ENCODE measurements at regions not wholly inside any gene's neighbourhood (a gene's known extent, or its start where the extent isn't known, plus 50 kb on each side); places are given as distances from the start of the nearest gene placed in this dataset.

DNA sequence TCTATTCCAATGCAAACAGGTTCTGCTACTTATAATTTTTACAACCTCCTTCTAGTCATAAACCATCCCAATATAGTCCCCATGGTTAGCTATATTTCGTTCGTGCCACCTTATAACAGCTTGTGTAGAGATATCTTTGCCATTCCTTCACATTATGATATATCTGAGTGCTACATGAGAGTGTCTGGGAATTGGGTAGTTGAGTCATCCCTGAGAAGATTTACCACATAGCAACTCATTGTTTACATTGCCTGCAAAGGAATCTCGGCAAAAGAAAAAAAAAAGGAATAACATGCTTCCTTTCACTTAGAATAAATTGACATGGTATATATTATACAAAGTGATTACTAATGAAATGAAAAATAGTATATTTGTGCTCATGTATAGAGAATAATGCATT, 86.0 kb upstream of the VGLL3 start:
- H3K9me3 ChIP-seq (ENCODE audit: control insufficient read depth in 2 of 2, low read length in 2 of 2): no peaks in the 10 kb centered on the region
- H3K4me1 ChIP-seq (ENCODE audit: control insufficient read depth, insufficient read depth, low read length): no peaks in the 10 kb centered on the region
- no peaks in the 10 kb centered on the region for H3K36me3 ChIP-seq (ENCODE audit: control insufficient read depth in 2 of 2, insufficient read depth in 2 of 2, low read length in 2 of 2)
- H3K4me3 ChIP-seq (ENCODE audit: low read length in 2 of 2): no peak overlapping the region
- no peak overlapping the region for H3K9ac ChIP-seq (ENCODE audit: low read length in 2 of 2)
- no peaks in the 10 kb centered on the region for H3K27me3 ChIP-seq (ENCODE audit: control insufficient read depth in 1 of 2, insufficient read depth in 2 of 2, low read length in 2 of 2)
- H3K27ac ChIP-seq (ENCODE audit: low read length): no peak overlapping the region

DNA sequence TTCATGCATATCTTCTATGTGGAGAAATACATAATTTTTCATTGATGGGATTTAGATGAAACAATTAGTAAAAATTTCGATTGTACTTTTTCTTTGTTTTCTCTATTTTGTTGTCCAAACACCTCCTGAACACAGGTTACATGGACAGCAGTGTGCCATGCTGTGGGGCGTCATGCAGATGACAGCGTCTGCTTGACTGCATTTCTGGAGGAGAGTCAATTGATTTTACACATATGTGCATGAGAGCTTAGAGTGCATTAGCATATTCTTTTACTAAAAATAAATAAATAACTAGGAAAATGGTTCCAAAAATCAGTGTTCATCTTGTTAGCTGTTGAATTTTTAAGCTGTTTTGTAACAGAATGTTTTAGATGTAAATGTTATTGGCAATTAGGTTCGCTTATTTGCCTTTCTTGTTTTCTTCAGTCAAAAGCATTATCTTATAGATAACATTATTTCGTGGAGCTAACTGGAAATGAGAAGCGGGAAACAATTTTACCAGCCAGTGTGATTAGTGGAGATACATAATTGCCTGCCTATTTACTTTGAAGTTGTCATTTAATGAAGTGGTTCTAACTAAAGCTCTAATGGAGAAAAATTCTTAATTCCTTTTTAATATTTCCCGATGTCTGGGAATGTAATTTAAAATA, 82.7 kb upstream of the VGLL3 start:
- no peaks in the 10 kb centered on the region for H3K27me3 ChIP-seq (ENCODE audit: control insufficient read depth in 1 of 2, insufficient read depth in 2 of 2, low read length in 2 of 2)
- no peaks in the 10 kb centered on the region for H3K4me1 ChIP-seq (ENCODE audit: control insufficient read depth, insufficient read depth, low read length)
- no peaks in the 10 kb centered on the region for H3K9me3 ChIP-seq (ENCODE audit: control insufficient read depth in 2 of 2, low read length in 2 of 2)
- H3K36me3 ChIP-seq (ENCODE audit: control insufficient read depth in 2 of 2, insufficient read depth in 2 of 2, low read length in 2 of 2): no peaks in the 10 kb centered on the region
- no peak overlapping the region for H3K4me3 ChIP-seq (ENCODE audit: low read length in 2 of 2)
- H3K9ac ChIP-seq (ENCODE audit: low read length in 2 of 2): no peak overlapping the region
- H3K27ac ChIP-seq (ENCODE audit: low read length): no peak overlapping the region

DNA sequence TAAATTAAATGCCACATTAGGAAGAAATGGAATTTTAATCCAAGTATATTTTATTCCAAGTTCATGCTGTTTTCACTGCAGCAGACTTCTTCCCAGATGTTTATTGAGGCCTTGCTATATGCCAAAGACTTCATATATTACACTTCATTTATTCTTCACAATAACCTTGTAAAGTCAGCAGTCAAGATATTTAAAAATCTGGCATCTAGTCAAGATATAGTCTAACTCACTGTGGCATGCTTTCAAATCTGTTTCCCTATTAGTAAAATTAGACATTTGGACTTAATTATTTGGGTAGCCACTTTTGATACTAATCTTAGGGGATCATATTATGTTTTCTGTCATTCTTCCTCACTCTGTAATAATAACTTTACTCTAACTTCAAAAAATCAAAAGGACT, 81.5 kb upstream of the VGLL3 start:
- no peaks in the 10 kb centered on the region for H3K27me3 ChIP-seq (ENCODE audit: control insufficient read depth in 1 of 2, insufficient read depth in 2 of 2, low read length in 2 of 2)
- no peak overlapping the region for H3K4me3 ChIP-seq (ENCODE audit: low read length in 2 of 2)
- H3K9me3 ChIP-seq (ENCODE audit: control insufficient read depth in 2 of 2, low read length in 2 of 2): no peaks in the 10 kb centered on the region
- H3K9ac ChIP-seq (ENCODE audit: low read length in 2 of 2): no peak overlapping the region
- no peaks in the 10 kb centered on the region for H3K4me1 ChIP-seq (ENCODE audit: control insufficient read depth, insufficient read depth, low read length)
- no peak overlapping the region for H3K27ac ChIP-seq (ENCODE audit: low read length)
- no peaks in the 10 kb centered on the region for H3K36me3 ChIP-seq (ENCODE audit: control insufficient read depth in 2 of 2, insufficient read depth in 2 of 2, low read length in 2 of 2)

DNA sequence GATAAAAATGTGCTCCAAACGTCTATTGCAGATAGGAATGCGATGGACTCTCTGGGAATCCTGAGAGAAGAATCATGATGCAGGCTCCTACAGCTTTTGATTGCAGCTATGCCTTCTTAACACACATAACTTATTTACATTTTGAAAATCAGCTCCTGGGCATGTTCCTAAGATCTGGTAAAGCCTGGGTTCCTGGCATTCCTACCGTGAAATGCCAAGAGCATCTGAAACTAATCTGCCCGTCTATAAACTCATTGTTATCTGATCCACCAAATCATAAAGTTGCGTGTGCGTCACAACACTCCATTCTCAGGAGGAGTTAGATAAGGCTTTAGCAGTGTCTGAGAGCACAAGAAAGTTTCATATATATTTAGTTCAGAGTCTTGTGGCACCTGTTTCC, 79.0 kb upstream of the VGLL3 start:
- H3K4me1 ChIP-seq (ENCODE audit: control insufficient read depth, insufficient read depth, low read length): no peaks in the 10 kb centered on the region
- H3K36me3 ChIP-seq (ENCODE audit: control insufficient read depth in 2 of 2, insufficient read depth in 2 of 2, low read length in 2 of 2): no peaks in the 10 kb centered on the region
- H3K27me3 ChIP-seq (ENCODE audit: control insufficient read depth in 1 of 2, insufficient read depth in 2 of 2, low read length in 2 of 2): no peaks in the 10 kb centered on the region
- H3K9me3 ChIP-seq (ENCODE audit: control insufficient read depth in 2 of 2, low read length in 2 of 2): no peaks in the 10 kb centered on the region
- H3K9ac ChIP-seq (ENCODE audit: low read length in 2 of 2): no peak overlapping the region
- H3K27ac ChIP-seq (ENCODE audit: low read length): no peak overlapping the region
- no peak overlapping the region for H3K4me3 ChIP-seq (ENCODE audit: low read length in 2 of 2)

DNA sequence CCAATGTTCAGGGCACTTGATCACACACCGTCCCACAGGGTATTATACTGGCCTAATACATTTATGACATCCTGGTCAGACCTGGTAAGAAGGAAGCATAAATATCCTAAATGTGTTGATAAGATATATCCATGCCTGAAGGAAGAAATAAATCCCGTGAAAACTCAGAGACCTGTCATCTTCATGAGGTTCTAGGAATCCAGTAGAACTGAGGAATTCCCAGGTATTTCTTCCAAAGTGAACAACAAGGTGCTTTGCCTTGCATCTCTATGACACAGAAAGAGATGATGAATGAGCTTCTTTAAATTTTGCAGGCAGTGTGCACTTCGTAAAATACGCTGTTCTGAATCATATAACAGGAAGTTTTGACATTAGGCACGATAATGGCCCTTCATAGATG, 78.1 kb upstream of the VGLL3 start:
- no peaks in the 10 kb centered on the region for H3K4me1 ChIP-seq (ENCODE audit: control insufficient read depth, insufficient read depth, low read length)
- no peaks in the 10 kb centered on the region for H3K36me3 ChIP-seq (ENCODE audit: control insufficient read depth in 2 of 2, insufficient read depth in 2 of 2, low read length in 2 of 2)
- H3K9ac ChIP-seq (ENCODE audit: low read length in 2 of 2): no peak overlapping the region
- H3K27me3 ChIP-seq (ENCODE audit: control insufficient read depth in 1 of 2, insufficient read depth in 2 of 2, low read length in 2 of 2): no peaks in the 10 kb centered on the region
- H3K27ac ChIP-seq (ENCODE audit: low read length): no peak overlapping the region
- H3K4me3 ChIP-seq (ENCODE audit: low read length in 2 of 2): no peak overlapping the region
- H3K9me3 ChIP-seq (ENCODE audit: control insufficient read depth in 2 of 2, low read length in 2 of 2): no peaks in the 10 kb centered on the region

DNA sequence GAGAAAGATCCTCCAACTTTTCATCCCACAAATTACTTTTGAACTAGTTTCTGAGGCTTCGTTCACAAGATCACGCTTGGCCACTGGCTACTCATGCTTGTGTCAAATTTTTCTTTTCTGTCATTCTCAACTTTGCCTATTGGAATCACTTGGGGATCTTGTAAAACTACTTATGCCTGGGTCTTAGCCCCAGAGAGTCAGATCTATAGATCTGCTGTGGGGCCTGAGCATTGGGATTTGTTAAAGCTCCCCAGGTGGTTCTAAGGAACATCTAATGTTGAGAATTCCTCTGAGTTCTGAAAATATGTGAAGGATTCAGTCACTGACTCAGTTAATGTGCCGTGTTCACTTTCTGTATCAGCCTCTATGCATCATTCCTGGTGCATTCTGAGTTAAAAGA, 71.7 kb upstream of the VGLL3 start:
- no peaks in the 10 kb centered on the region for H3K4me1 ChIP-seq (ENCODE audit: control insufficient read depth, insufficient read depth, low read length)
- no peak overlapping the region for H3K9ac ChIP-seq (ENCODE audit: low read length in 2 of 2)
- H3K9me3 ChIP-seq (ENCODE audit: control insufficient read depth in 2 of 2, low read length in 2 of 2): no peaks in the 10 kb centered on the region
- H3K36me3 ChIP-seq (ENCODE audit: control insufficient read depth in 2 of 2, insufficient read depth in 2 of 2, low read length in 2 of 2): no peaks in the 10 kb centered on the region
- no peaks in the 10 kb centered on the region for H3K27me3 ChIP-seq (ENCODE audit: control insufficient read depth in 1 of 2, insufficient read depth in 2 of 2, low read length in 2 of 2)
- H3K27ac ChIP-seq (ENCODE audit: low read length): no peak overlapping the region
- no peak overlapping the region for H3K4me3 ChIP-seq (ENCODE audit: low read length in 2 of 2)

DNA sequence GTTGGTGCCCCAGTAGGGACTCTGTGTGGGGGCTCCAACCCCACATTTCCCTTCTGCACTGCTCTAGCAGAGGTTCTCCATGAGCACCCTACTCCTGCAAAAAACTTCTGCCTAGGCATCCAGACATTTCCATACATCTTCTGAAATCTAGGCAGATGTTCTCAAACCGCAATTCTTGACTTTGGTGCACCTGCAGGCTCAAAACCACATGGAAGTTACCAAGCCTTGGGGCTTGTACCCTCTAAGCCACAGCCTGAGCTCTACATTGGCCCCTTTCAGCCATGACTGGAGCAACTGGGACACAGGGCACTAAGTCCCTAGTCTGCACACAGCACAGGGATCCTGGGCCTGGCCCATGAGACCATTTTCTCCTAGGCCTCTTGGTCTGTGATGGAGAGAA, 66.5 kb upstream of the VGLL3 start:
- no peak overlapping the region for H3K4me3 ChIP-seq (ENCODE audit: low read length in 2 of 2)
- no peak overlapping the region for H3K27ac ChIP-seq (ENCODE audit: low read length)
- H3K4me1 ChIP-seq (ENCODE audit: control insufficient read depth, insufficient read depth, low read length): no peaks in the 10 kb centered on the region
- H3K36me3 ChIP-seq (ENCODE audit: control insufficient read depth in 2 of 2, insufficient read depth in 2 of 2, low read length in 2 of 2): no peaks in the 10 kb centered on the region
- no peaks in the 10 kb centered on the region for H3K27me3 ChIP-seq (ENCODE audit: control insufficient read depth in 1 of 2, insufficient read depth in 2 of 2, low read length in 2 of 2)
- H3K9ac ChIP-seq (ENCODE audit: low read length in 2 of 2): no peak overlapping the region
- H3K9me3 ChIP-seq (ENCODE audit: control insufficient read depth in 2 of 2, low read length in 2 of 2): no peaks in the 10 kb centered on the region

DNA sequence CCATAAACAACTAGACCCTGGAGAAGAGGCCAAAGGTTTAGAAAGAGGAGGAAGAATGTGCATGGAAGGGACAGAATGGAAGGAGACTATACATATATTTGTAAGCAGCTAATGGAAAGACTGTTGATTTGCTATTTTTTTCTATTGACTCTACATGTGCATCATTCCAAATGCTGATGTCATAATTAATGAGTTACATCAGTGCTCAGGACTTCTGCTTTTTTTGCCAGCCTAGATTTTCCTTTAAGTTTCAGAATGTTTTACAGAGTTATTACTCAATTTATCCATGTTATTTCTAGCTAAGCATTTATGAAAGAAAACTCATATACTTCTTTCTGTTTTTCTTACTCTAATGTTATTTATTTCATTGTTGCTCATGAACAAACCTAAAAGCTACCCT, 62.6 kb upstream of the VGLL3 start:
- no peaks in the 10 kb centered on the region for H3K9me3 ChIP-seq (ENCODE audit: control insufficient read depth in 2 of 2, low read length in 2 of 2)

DNA sequence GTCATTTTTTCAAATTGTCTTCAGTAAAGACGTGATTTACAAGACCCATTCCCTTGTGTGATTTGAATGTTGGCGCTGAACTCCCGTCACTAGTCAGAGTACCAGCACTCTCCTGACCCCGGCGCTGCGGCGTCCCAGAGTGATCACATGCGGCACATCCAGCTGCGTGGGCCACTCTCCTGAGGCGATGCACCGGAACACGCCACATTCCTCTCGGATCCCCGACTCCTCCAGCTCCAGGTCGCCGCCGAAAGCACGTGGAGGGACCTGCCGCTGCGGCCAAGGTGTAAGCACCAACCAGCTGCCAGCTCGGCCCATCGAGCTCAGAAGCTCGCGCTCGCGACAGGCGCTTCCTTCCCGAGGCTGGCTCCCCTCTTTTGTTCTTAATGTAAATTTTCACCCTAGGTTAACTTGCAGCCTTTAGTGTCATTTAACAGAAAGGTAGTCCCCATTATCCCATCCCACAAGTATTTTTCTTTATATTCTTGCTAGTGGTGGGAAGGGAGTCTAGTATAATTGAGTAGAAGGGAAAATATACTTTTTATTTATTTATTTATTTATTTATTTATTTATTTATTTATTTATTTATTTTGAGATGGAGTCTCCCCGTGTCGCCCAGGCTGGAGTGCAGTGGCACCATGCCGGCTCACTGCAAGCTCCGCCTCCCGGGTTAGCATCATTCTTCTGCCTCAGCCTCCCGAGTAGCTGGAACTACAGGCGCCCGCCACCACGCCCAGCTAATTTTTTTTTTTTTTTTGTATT, 61.7 kb upstream of the VGLL3 start:
- H3K27ac ChIP-seq (ENCODE audit: low read length): no peak overlapping the region
- H3K9me3 ChIP-seq (ENCODE audit: control insufficient read depth in 2 of 2, low read length in 2 of 2): no peaks in the 10 kb centered on the region
- no peaks in the 10 kb centered on the region for H3K27me3 ChIP-seq (ENCODE audit: control insufficient read depth in 1 of 2, insufficient read depth in 2 of 2, low read length in 2 of 2)
- H3K4me1 ChIP-seq (ENCODE audit: control insufficient read depth, insufficient read depth, low read length): no peaks in the 10 kb centered on the region
- H3K9ac ChIP-seq (ENCODE audit: low read length in 2 of 2): no peak overlapping the region
- no peaks in the 10 kb centered on the region for H3K36me3 ChIP-seq (ENCODE audit: control insufficient read depth in 2 of 2, insufficient read depth in 2 of 2, low read length in 2 of 2)
- no peak overlapping the region for H3K4me3 ChIP-seq (ENCODE audit: low read length in 2 of 2)

More for the DNA sequence above, 62.6 kb upstream of the VGLL3 start:
- no peak overlapping the region for H3K9ac ChIP-seq (ENCODE audit: low read length in 2 of 2)
- H3K4me1 ChIP-seq (ENCODE audit: control insufficient read depth, insufficient read depth, low read length): no peaks in the 10 kb centered on the region
- H3K4me3 ChIP-seq (ENCODE audit: low read length in 2 of 2): no peak overlapping the region
- no peaks in the 10 kb centered on the region for H3K27me3 ChIP-seq (ENCODE audit: control insufficient read depth in 1 of 2, insufficient read depth in 2 of 2, low read length in 2 of 2)
- no peak overlapping the region for H3K27ac ChIP-seq (ENCODE audit: low read length)
- H3K36me3 ChIP-seq (ENCODE audit: control insufficient read depth in 2 of 2, insufficient read depth in 2 of 2, low read length in 2 of 2): no peaks in the 10 kb centered on the region

DNA sequence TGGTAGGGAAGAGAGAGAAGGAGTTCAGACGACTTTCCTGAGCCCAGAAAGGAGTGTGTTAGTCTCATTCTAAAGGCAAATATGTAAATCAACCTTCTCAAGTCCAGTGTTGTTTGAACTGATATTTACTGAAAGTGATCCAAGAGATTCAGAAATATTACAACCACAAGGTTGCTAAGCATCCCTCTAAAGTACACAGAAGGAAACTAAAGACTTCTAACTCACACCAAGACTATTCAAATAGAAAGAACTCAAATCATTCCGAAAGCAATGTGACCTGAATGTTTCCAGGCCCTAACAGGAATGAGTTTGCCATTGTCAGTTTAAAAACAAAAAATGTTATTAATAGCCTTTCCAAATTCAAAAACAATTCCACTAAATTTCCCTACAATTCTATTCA, 56.9 kb upstream of the VGLL3 start:
- Histone ChIP-seq H3K36me3 (ENCODE audit: control insufficient read depth in 2 of 2, insufficient read depth in 2 of 2, low read length in 2 of 2) (no peaks in the 10 kb centered on the region), H3K27me3 (ENCODE audit: control insufficient read depth in 1 of 2, insufficient read depth in 2 of 2, low read length in 2 of 2) (no peaks in the 10 kb centered on the region), H3K9me3 (ENCODE audit: control insufficient read depth in 2 of 2, low read length in 2 of 2) (no peaks in the 10 kb centered on the region), H3K9ac (ENCODE audit: low read length in 2 of 2) (no peak overlapping the region), H3K27ac (ENCODE audit: low read length) (no peak overlapping the region), H3K4me3 (ENCODE audit: low read length in 2 of 2) (no peak overlapping the region), H3K4me1 (ENCODE audit: control insufficient read depth, insufficient read depth, low read length) (no peaks in the 10 kb centered on the region)

DNA sequence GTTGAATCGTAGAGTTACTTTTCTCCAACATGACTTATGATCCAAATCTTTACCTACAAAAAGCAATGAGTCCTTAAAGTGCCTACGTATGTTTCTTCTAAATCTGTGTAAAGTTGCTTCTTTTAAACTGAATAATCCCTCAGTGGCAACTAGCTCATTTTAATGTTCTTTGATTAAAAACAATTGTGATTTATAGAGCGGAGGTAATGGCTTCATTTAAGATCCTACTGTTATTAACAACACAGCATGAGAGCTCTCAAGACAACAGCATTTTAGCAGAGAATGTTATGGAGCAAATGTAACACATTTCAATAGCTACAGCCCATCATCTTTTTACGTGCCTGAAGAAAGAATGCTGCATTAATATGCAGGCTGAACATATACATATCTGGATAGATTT, 55.3 kb upstream of the VGLL3 start:
- Histone ChIP-seq H3K27ac (ENCODE audit: low read length) (no peak overlapping the region), H3K9me3 (ENCODE audit: control insufficient read depth in 2 of 2, low read length in 2 of 2) (no peaks in the 10 kb centered on the region), H3K4me1 (ENCODE audit: control insufficient read depth, insufficient read depth, low read length) (no peaks in the 10 kb centered on the region), H3K36me3 (ENCODE audit: control insufficient read depth in 2 of 2, insufficient read depth in 2 of 2, low read length in 2 of 2) (no peaks in the 10 kb centered on the region), H3K9ac (ENCODE audit: low read length in 2 of 2) (no peak overlapping the region), H3K4me3 (ENCODE audit: low read length in 2 of 2) (no peak overlapping the region), H3K27me3 (ENCODE audit: control insufficient read depth in 1 of 2, insufficient read depth in 2 of 2, low read length in 2 of 2) (no peaks in the 10 kb centered on the region)

All from stomach smooth muscle (tissue), 2 donors.